GM21381 (cell line): ENCODE measurements at regions not wholly inside any gene's neighbourhood (a gene's known extent, or its start where the extent isn't known, plus 50 kb on each side); places are given as distances from the start of the nearest gene placed in this dataset.
"Not testable (repeated sequence)": the region's sequence is repeated elsewhere in the genome, so short reads cannot be mapped to it uniquely, and the experiment has no call there.

Experiments used
- ATAC-seq: cut with Tn5 transposase; IDR thresholded peaks from one replicate; pipeline ENCODE4 v1.9.1; 2021; ENCODE audit warnings: mild to moderate bottlenecking, moderate library complexity; ENCODE audit not compliant: unreplicated experiment

DNA sequence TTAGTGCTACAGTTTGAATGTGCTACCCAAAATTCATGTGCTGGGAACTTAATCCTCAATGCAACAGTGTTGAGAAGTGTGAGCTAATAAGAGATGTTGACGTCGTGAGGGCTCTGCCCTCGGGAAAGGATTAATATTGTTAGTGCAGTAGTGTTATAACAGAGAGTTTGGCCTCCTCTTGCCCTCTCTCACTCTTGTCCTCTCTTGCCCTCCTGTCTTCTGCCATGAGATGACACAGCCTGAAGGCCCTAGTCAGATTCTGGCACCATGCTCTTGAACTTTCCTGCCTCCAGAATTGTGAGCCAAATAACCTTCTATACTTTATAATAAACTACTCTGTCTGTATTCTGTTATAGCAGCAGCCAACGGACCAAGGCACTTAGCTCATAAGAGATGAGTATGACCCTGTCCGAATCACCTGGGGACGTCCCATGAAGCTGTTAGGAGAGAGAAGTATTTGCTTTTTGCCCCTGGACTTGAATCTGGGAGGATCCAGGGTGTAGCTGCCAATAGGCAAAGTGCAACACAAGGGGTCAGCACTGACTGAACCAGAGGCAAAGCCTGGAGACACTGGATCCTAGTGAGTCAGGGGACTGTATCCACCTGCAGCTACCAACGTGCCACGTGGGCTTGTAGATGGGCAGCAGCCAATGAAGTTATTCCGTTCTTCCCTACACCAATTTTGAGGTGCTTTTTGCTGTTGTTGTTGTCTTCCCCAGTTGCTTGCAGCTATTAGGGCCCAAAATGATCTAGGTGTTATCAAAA is 233.7 kb downstream of the THBS2 start:
- ATAC-seq, result no peak

DNA sequence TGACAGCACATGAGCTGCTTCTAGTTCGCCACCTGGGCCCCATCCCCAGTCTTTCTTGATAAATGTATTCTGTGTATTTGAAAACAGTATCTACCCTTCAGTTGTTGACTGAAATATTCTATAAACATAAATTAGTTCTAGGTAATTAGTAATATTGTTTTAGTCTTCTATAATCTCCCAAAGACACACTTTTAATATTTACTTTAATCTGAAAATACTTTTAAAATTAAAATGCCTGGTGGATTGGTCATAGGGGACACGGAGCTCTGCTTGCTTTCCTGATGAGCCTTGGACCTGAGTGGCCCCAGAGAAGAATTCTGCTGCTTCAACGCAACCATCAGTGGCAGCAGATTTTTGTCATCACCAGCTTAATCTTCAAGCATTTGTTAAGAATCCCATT is 234.5 kb downstream of the THBS2 start:
- ATAC-seq, result no peak

DNA sequence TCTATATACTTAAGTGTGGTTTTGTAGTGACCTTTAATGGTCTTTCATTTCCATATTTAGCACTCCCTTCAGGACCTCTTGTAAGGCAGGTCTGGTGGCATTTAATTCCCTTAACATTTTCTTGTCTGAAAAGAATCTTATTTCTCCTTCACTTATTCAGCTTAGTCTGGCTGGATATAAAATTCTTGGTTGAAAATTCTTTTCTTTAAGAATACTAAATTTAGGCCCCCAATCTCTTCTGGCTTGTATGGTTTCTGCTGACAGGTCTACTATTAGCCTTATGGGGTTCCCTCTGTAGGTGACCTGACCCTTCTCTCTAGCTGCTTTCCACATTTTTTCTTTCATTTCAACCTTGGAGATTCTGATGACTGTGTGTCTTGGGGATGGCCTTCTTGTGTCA is 236.9 kb downstream of the THBS2 start:
- no peak for ATAC-seq

GRCh38 chr6:169014211-169015197 is 239.1 kb downstream of the THBS2 start:
- no peak for ATAC-seq

DNA sequence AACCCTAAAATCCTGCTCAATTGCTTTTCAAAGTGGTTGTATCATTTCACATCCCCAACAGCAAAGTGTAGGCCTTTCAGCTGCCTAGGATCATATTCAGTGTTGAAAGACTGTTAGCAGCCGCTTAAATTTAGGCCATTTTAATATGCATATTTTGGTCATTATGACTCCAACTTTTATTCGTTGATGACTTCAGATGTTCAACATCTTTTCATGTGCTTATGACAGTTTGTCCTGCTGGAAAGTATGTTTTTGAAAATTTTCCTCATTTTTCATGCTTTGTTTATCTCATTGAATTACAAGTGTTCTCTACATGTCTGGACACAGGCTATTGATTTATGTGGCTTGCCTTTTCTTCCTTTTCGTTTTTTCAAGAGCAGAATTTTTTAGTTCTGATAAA is 244.0 kb downstream of the THBS2 start:
- ATAC-seq, result no peak

DNA sequence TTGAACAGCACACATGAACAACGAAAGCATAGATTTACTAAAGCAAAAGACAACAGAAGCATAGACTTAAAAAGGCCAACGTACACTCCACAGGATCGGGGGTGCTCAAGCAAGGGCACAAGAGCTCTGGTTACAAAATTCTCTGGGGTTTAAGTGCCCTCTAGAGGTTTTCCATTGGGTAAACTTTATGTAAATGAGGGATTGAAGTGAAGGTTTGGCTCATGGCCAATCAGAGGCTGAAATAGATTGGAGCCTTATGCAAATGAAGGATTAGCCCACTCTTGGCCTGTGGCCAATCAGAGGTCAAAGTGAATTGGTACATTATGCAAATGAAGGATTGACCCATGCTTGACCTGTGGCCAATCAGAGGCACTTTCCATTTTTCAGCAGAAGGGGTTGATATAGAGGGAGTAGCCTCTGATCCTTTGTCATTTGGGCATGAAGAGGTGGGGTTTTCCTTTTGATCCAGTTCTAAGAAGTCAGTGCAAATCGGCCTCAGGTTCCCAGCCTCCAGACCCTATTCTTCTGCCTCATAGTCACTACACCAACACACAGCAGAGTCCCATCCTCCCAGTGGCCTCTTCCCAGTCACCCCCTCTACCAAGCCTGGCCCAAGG is 244.9 kb downstream of the THBS2 start:
- no peak for ATAC-seq

DNA sequence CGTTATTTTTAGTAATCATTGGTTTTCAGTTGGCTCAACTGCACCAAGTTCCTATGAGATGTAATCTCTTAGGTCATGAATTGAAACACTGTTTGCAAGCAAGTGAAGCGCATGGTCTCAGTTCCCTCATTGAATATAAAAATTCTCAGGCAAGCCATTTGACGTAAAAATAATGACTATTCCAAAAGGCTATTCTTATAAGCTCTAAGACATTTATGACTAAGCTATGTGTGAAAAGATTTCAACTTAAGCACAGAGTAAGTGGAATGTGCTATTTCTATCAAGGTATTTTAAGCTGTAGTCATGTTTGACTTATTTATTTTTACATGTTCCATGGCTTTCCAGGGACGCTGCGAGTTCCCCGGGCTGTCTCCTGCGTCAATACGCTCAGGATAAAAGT is 248.5 kb downstream of the THBS2 start:
- ATAC-seq, result no peak

DNA sequence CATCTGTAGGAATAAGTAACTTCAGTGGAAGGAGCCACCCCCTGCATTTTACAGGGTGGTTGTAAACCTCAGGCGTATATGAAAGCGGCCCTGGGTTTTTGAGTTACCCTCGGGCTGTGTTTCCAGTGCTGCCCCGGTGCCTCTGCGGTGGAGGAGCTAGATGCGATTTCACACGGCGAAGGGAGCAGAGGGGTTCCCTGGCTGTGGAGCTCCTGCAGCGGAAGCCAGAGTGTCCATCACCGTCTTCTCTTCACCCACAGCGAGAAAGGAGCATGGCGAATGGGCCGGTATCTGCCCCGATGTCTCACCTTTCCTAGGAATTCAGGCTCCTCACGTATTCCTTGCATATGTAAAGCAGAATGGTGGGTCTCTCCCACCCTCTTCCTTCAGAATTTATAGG is 253.6 kb downstream of the THBS2 start:
- ATAC-seq, result no peak

DNA sequence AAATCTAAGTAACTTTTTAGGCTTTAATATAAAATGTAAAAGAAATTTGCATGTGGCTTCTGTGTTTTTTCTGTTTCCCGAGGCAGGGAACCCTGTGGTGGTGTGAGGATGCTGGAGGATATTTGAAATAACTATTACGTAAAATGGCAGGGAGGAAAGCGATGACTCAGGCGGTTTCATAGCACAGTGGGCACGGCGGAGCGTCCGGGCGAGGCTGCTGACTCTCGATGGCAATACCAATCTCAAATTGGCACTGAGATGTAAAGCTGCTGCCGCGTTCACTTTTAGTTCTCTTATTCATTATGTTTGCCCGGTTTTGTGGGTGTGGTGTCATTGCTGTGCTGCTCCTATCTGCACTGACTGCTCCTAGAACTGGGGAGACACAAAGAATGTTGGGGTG is 254.3 kb downstream of the THBS2 start:
- no peak for ATAC-seq

DNA sequence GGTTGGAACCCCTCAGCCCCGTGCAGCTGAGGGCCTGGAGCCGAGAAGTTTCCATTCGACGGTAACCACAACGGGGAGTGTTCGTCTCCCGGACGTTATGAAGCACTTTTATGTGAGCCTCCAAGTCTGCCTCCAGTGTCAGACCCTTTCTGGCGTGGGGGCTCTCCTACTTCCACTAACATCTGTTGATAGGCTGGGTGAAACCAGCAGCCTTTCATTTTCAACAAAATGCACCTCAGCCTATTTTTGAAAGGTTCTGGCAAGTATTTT is 257.4 kb downstream of the THBS2 start:
- no peak for ATAC-seq

DNA sequence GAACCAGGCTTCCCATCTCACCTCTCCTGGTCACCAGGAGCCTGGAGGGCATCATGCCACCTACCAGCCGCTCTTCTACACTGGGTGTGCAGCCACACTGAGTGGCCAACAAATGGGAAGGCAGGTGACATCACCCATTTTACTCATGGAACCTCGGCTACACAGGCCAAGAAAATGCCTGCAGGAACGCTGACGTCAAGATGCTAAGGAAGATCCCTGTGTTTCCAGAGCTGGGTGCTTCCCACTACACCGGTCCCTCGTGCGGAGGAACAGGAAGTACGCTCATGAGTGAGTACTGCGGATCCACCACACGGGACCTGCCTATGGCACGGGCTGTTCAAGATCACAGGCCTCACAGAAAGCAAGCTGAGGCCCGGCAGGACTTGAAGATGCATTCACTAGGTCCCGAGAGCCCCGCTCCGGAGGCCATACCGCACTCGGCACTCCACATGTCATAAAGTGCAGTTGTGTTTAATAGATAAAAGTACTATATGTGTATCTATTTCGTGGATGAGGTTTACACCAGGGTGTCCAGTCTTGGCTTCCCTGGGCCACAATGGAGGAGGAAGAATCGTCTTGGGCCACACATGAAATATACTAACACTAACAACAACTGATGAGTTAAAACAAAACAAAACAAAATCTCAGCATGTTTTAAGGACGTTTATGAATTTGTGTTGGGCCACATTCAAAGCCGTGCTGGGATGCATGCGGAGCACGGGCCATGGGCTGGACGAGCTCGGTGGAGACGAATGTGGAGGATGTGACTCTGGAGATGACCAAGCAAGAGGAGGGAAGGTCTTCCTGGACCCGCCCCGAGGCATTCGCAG is 257.9 kb downstream of the THBS2 start:
- ATAC-seq, result no peak

DNA sequence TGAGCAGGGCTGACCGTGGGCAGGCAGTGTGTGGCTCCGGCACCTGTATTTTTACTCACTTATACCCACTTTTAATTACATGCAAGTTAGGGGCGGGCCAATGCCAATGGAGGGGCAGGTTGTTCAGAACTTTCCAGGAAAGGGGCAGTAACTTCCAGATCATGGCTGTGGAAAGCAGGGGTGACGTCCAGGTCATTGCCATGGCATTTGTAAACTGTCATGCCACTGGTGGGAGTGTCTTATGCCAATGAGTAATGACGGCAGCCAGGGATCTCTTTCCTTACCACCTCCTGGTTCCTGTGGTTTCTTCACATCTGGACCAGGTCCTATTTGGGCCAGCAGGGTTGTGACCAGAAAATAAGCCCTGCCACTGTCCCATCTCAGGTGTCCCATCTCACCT is 258.7 kb downstream of the THBS2 start:
- no peak for ATAC-seq

GRCh38 chr6:168992446-168993144 is 261.1 kb downstream of the THBS2 start:
- ATAC-seq, result no peak

DNA sequence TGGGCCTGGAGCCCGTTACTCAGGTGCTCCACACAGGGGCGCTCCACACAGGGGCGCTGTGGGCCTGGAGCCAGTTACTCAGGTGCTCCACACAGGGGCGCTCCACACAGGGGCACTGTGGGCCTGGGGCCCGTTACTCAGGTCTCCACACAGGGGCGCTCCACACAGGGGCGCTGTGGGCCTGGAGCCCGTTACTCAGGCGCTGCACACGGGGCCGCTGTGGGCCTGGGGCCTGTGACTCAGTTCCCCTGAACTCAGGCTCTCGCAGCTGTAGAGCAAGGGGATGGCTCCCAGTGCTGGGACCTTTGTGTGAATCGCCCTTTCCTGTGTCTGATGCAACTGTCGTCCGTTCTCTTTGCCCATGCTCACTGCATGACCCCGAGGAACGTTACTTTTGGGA is 262.0 kb downstream of the THBS2 start:
- ATAC-seq, result not testable (repeated sequence)

- ATAC-seq, result no peak
These were observed 263.5 kb downstream of the THBS2 start for GRCh38 chr6:168990019-168990751.

DNA sequence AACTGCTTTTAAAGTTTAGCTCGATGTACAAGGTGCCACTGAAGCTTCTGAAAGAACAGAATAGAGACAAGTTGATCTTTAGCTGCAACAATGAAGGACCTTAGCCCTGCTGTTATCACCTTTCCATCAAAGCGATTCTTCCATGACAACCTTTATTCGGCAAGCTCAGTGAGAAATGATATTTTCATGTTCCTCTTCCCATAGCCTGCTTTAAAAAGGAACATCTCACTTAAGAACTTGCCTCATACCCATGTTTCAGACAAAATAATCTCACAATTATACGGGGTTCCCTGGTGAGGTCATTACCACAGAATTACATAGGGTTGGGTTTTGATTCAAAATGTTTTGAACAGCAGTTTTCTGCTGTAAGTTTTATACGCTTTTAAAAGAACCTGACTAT is 264.2 kb downstream of the THBS2 start:
- ATAC-seq, result no peak

DNA sequence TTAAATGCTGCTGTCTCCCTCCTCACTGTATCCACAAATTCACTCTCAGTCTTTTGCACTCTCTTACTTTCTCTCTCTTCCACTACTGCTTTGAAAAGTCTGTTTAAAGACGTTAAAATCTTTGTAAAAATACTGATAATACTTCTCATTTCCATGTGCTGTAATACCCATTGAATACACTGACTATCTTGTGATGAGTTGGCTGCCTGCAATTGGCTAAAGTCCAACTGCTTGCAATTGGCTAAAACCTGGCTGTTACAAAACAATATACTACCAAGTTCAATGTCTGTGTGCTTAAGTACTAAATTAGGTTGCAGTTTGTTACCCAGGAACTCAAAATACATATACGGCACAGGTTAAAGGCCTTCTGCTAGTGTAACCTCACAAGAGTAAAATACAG is 264.8 kb downstream of the THBS2 start:
- no peak for ATAC-seq

DNA sequence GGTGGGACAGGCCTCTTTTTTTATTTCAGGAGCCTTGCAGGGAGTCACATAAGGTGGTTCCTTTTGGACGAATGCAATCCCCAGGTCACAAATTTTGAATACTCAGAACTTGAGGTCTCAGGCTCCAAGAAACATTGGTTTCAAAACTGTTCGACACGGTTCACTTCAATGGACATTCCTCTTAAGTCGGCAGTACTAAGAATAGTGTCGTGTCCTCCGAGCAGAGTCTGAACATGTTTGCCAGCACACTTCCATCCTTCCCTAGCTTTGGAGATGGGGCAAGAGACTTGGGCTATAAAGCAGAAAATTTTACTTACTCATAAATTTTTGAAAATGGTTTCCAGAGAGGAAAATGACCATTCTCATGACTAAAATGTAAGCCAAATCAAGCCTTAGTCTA is 265.4 kb downstream of the THBS2 start:
- no peak for ATAC-seq

DNA sequence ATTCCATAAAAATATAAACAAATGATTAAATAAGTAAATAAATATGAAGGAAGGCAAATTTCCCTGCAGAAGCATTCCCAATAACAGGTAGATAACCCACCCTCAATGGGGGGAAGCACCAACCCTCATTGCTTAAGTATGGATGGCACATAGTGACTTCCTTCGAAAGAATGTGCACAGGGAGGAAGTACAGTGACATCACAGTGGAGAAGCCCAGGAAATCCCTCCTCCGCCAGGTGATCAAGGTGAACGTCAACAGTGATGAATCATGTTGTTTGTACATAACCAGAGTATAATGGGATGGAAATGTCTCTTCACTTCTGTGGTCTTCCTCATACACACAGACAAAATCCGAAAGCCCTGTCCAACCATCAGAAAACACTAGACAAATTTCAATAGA is 267.9 kb downstream of the THBS2 start:
- no peak for ATAC-seq

- no peak for ATAC-seq
These were observed 269.7 kb downstream of the THBS2 start for GRCh38 chr6:168983925-168984324.
